ENCODE measurements at regions not wholly inside any gene's neighbourhood (a gene's known extent, or its start where the extent isn't known, plus 50 kb on each side); places are given as distances from the start of the nearest gene placed in this dataset.

DNA sequence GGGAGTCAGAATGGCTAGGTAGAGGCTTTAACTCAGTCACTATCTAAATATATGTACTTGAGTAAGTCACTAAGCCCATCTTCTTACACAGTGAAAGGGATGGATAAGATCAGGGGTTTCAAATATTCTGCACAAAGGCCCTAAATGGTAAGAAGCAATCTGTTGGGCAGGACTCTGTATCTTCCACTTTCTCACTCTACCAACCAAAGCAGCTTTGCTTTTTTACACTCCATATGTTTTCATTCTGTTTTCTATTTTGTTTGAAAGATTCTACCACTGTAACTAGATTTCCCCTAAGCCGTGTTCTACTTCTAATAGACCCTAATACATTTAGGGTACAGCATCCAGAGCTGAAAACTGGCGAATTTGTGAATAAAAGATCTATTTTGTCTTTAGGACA is 477.5 kb upstream of the NMUR2 start:
- ATAC-seq (no peak), DNase-seq (no peak)
- H3K36me3 Mint-ChIP-seq, result no peaks in the 10 kb centered on the region
- H3K4me3 Mint-ChIP-seq, result no peak overlapping the region
- no peak overlapping the region for H3K27ac ChIP-seq (ENCODE audit: low read length)
- H3K27me3 Mint-ChIP-seq (ENCODE audit: low read depth in 2 of 2), result no peaks in the 10 kb centered on the region
- TF ChIP-seq, protein P1, sequence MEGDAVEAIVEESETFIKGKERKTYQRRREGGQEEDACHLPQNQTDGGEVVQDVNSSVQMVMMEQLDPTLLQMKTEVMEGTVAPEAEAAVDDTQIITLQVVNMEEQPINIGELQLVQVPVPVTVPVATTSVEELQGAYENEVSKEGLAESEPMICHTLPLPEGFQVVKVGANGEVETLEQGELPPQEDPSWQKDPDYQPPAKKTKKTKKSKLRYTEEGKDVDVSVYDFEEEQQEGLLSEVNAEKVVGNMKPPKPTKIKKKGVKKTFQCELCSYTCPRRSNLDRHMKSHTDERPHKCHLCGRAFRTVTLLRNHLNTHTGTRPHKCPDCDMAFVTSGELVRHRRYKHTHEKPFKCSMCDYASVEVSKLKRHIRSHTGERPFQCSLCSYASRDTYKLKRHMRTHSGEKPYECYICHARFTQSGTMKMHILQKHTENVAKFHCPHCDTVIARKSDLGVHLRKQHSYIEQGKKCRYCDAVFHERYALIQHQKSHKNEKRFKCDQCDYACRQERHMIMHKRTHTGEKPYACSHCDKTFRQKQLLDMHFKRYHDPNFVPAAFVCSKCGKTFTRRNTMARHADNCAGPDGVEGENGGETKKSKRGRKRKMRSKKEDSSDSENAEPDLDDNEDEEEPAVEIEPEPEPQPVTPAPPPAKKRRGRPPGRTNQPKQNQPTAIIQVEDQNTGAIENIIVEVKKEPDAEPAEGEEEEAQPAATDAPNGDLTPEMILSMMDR (IDR thresholded peaks at IDR 0.05), result no peak
- no peaks in the 10 kb centered on the region for H3K27me3 ChIP-seq (ENCODE audit: control insufficient read depth, insufficient read depth, low read length)
- no peaks in the 10 kb centered on the region for H3K36me3 ChIP-seq (ENCODE audit: control insufficient read depth, insufficient read depth, low read length)
- H3K4me1 ChIP-seq (ENCODE audit: control insufficient read depth, insufficient read depth, low read length), result no peaks in the 10 kb centered on the region
- H3K4me1 Mint-ChIP-seq, result no peaks in the 10 kb centered on the region
- H3K9me3 ChIP-seq (ENCODE audit: control insufficient read depth, insufficient read depth, low read length), result no peaks in the 10 kb centered on the region
- WGBS (ENCODE audit: insufficient coverage), result no CpG with 5 or more reads among the region's 2 CpGs
- H3K4me3 ChIP-seq (ENCODE audit: low read length), result no peak overlapping the region
- peaks cover 10 to 14% of the 10 kb centered on the region in 2 donors for H3K9me3 Mint-ChIP-seq
- intact Hi-C loops (cut with micrococcal nuclease), result no loop called here
- H3K27ac Mint-ChIP-seq, result no peak overlapping the region

DNA sequence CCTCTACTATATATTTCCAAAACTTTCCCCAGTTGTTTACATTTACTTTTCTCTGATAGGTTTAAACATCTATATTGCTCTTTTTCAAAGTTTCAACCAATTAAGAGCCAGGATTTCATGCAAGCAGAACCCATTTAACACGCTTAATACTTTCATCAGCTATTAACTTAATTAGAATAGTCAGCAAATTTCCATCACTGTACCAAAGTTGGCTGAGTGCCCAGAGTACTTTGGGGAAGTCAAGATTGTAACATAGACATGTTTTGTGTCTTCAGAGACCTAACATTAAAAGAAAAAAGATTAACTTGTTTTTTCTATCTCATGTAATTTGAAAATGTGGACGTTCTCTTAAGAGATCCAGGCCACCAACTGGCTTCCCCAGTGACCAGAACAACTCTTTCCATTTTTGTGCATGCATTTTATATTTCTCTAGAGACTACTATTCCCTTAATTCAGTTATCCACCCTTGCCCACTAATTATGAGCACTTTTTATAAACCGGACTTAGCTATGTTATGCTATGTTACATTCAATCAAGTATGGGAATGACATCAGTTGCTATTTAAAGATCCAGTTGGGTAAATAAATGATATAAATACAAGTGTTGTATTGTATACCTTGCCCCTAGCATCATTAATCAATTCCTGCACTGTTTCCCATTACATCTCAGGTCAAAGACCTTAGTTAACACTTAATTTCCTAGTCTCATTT is 478.1 kb upstream of the NMUR2 start:
- Mint-ChIP-seq H3K4me3 (no peak overlapping the region), H3K27ac (no peak overlapping the region), H3K9me3 (peaks cover 10 to 14% of the 10 kb centered on the region in 2 donors), H3K4me1 (no peaks in the 10 kb centered on the region), H3K27me3 (ENCODE audit: low read depth in 2 of 2) (no peaks in the 10 kb centered on the region), H3K36me3 (no peaks in the 10 kb centered on the region)
- Histone ChIP-seq H3K4me3 (ENCODE audit: low read length) (no peak overlapping the region), H3K27me3 (ENCODE audit: control insufficient read depth, insufficient read depth, low read length) (no peaks in the 10 kb centered on the region), H3K9me3 (ENCODE audit: control insufficient read depth, insufficient read depth, low read length) (no peaks in the 10 kb centered on the region), H3K36me3 (ENCODE audit: control insufficient read depth, insufficient read depth, low read length) (no peaks in the 10 kb centered on the region), H3K4me1 (ENCODE audit: control insufficient read depth, insufficient read depth, low read length) (no peaks in the 10 kb centered on the region), H3K27ac (ENCODE audit: low read length) (no peak overlapping the region)
- 58% methylated on average over 2 of the region's 3 CpGs for WGBS (ENCODE audit: insufficient coverage)
- TF ChIP-seq, protein P1 (IDR thresholded peaks at IDR 0.05), result no peak
- DNase-seq (no peak), ATAC-seq (no peak)
- intact Hi-C loops (cut with micrococcal nuclease), result no loop called here

DNA sequence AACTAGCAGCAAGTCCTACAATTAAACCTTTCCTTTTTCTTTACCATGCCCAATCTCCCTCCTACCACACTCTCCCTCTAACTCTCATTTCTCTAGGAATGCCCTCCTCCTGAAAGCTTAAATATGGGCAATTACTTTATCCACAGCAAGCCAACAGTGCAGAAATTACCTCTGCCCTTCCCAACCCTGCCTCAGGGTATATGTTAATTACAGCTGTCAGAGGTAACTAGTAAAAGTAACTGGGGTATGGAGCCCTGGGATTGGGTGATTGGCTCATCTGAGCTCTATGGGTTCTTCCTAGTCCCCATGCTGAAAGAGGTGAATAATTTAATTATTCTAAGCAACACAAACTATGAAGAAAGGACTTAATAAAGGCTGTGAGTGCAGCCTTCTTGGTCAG is 478.9 kb upstream of the NMUR2 start:
- Histone ChIP-seq H3K27ac (ENCODE audit: low read length) (no peak overlapping the region), H3K27me3 (ENCODE audit: control insufficient read depth, insufficient read depth, low read length) (no peaks in the 10 kb centered on the region), H3K36me3 (ENCODE audit: control insufficient read depth, insufficient read depth, low read length) (no peaks in the 10 kb centered on the region), H3K4me1 (ENCODE audit: control insufficient read depth, insufficient read depth, low read length) (no peaks in the 10 kb centered on the region), H3K9me3 (ENCODE audit: control insufficient read depth, insufficient read depth, low read length) (no peaks in the 10 kb centered on the region), H3K4me3 (ENCODE audit: low read length) (no peak overlapping the region)
- TF ChIP-seq, protein P1 (IDR thresholded peaks at IDR 0.05), result no peak
- intact Hi-C loops (cut with micrococcal nuclease), result no loop called here
- H3K27ac Mint-ChIP-seq, result no peak overlapping the region
- H3K9me3 Mint-ChIP-seq, result peaks cover 10 to 14% of the 10 kb centered on the region in 2 donors
- H3K27me3 Mint-ChIP-seq (ENCODE audit: low read depth in 2 of 2), result no peaks in the 10 kb centered on the region
- DNase-seq (no peak), ATAC-seq (no peak)
- H3K4me1 Mint-ChIP-seq, result no peaks in the 10 kb centered on the region
- no peaks in the 10 kb centered on the region for H3K36me3 Mint-ChIP-seq
- no peak overlapping the region for H3K4me3 Mint-ChIP-seq

DNA sequence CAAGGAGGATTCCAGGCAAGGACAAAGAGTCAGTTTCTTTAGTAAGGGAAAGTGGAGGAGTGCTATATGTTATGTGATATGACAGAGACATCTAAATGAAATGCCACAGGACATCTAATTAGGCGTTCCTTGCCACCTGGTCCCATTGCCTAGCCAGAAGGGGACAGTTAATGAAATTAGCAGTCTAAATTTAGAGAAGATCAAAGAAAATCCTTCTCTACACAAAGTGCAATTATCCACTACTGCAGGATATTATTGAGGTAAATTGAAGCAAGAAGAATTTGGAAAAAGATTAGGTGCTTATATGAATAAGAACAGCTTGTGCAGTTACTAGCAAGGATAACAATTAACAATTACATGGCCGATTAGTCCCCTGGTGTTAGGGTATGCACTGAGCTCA is 495.3 kb upstream of the NMUR2 start:
- H3K27ac ChIP-seq (ENCODE audit: low read length), result no peak overlapping the region
- Mint-ChIP-seq H3K9me3 (peaks cover 11 to 13% of the 10 kb centered on the region in 2 donors), H3K4me3 (no peak overlapping the region), H3K27ac (no peak overlapping the region), H3K27me3 (ENCODE audit: low read depth in 2 of 2) (no peaks in the 10 kb centered on the region), H3K4me1 (no peaks in the 10 kb centered on the region), H3K36me3 (no peaks in the 10 kb centered on the region)
- DNase-seq (no peak), ATAC-seq (no peak)
- no CpG with 5 or more reads among the region's 2 CpGs for WGBS (ENCODE audit: insufficient coverage)
- no peak overlapping the region for H3K4me3 ChIP-seq (ENCODE audit: low read length)
- intact Hi-C loops (cut with micrococcal nuclease), result no loop called here
- peaks cover 5% of the 10 kb centered on the region for H3K9me3 ChIP-seq (ENCODE audit: control insufficient read depth, insufficient read depth, low read length)
- TF ChIP-seq, protein P1 (IDR thresholded peaks at IDR 0.05), result no peak
- no peaks in the 10 kb centered on the region for H3K4me1 ChIP-seq (ENCODE audit: control insufficient read depth, insufficient read depth, low read length)
- H3K27me3 ChIP-seq (ENCODE audit: control insufficient read depth, insufficient read depth, low read length), result no peaks in the 10 kb centered on the region
- H3K36me3 ChIP-seq (ENCODE audit: control insufficient read depth, insufficient read depth, low read length), result no peaks in the 10 kb centered on the region

Measured in natural killer cell (primary cell).